SH-SY5Y (cell line): ENCODE measurements at regions not wholly inside any gene's neighbourhood (a gene's known extent, or its start where the extent isn't known, plus 50 kb on each side); places are given as distances from the start of the nearest gene placed in this dataset.

ENCODE experiments used
- GATA2 ChIP-seq: IDR thresholded peaks from 2 replicates; pipeline ENCODE4 v1.6.1; 2011; ENCODE audit warnings: mild to moderate bottlenecking, low read depth, low read length
- GATA3 ChIP-seq: IDR thresholded peaks from 2 replicates; pipeline ENCODE4 v1.6.1; 2011; ENCODE audit warnings: low read depth, mild to moderate bottlenecking, low read length, moderate library complexity

DNA sequence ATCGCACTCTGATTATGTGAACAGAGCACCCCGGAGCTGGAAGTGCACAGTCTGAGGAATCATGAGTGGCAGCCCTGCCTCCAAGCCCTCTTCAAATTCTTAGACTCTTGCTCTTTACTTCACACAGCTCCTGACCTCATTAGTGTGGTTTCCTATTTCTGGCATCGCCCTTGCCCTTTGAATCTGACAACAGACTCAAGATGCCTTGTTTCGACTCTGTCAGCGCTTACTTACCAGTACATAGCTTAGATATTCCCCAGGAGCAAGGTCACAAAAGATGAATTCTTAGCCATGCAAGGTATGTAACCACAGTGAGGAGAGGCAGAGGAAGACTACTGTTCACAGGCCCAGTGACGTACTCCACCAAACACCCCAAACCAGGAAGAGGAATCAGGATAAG, 167.2 kb downstream of the KDR start:
- no peak for TF ChIP-seq GATA2
- TF ChIP-seq GATA3: no peak
